Fibroblast of pulmonary artery (primary cell): ENCODE measurements at regions not wholly inside any gene's neighbourhood (a gene's known extent, or its start where the extent isn't known, plus 50 kb on each side); places are given as distances from the start of the nearest gene placed in this dataset.
A peak's percentile ranks its signal among the peaks of the same experiment; 100 is the strongest.
"Not testable (repeated sequence)": the region's sequence is repeated elsewhere in the genome, so short reads cannot be mapped to it uniquely, and the experiment has no call there.

Source experiments
- DNase-seq: peaks from one replicate; pipeline ENCODE4 v3.0.0-alpha.2; 2010; ENCODE audit warnings: low read depth
- H3K4me3 ChIP-seq: replicated peaks from 2 replicates; pipeline ENCODE4 v1.5.1; 2011; ENCODE audit warnings: low read depth, mild to moderate bottlenecking, control low read depth, low read length, moderate library complexity
- TF ChIP-seq, protein P1 (sequence below): IDR thresholded peaks from 2 replicates; pipeline ENCODE4 v1.5.1; 2011; ENCODE audit warnings: mild to moderate bottlenecking, control low read depth, low read length, inconsistent platforms; ENCODE audit errors: missing control alignments

DNA sequence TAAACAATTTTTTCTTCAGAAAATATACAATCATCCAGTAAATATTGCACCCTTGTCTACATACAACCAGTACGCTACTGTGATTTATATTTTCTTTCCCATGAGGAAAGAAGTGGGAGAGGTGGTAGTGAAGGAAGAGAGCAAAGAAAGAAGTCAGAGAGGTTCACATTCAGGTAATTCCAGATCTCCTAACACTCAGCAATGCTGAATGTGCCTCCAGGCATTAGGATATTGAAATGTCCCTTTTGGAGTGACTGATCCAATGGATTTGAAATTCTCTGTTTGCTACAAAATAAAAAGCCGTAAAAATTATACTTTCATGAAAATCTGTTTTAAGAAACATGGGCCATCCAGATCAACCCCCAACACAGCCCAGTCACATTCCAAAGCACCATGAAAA is 211.9 kb upstream of the NR3C2 start:
- no peak for DNase-seq
- H3K4me3 ChIP-seq = no peak overlapping the region
- TF ChIP-seq, protein P1, sequence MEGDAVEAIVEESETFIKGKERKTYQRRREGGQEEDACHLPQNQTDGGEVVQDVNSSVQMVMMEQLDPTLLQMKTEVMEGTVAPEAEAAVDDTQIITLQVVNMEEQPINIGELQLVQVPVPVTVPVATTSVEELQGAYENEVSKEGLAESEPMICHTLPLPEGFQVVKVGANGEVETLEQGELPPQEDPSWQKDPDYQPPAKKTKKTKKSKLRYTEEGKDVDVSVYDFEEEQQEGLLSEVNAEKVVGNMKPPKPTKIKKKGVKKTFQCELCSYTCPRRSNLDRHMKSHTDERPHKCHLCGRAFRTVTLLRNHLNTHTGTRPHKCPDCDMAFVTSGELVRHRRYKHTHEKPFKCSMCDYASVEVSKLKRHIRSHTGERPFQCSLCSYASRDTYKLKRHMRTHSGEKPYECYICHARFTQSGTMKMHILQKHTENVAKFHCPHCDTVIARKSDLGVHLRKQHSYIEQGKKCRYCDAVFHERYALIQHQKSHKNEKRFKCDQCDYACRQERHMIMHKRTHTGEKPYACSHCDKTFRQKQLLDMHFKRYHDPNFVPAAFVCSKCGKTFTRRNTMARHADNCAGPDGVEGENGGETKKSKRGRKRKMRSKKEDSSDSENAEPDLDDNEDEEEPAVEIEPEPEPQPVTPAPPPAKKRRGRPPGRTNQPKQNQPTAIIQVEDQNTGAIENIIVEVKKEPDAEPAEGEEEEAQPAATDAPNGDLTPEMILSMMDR = no peak

- TF ChIP-seq, protein P1 = no peak
- no peak overlapping the region for H3K4me3 ChIP-seq
Measured at GRCh38 chr4:148653681-148654080, 211.5 kb upstream of the NR3C2 start.

GRCh38 chr4:148651991-148652390 is 209.8 kb upstream of the NR3C2 start:
- TF ChIP-seq, protein P1 = no peak
- no peak overlapping the region for H3K4me3 ChIP-seq
- no peak for DNase-seq

More at GRCh38 chr4:148653681-148654080, 211.5 kb upstream of the NR3C2 start:
- DNase-seq = peak; percentile 4

DNA sequence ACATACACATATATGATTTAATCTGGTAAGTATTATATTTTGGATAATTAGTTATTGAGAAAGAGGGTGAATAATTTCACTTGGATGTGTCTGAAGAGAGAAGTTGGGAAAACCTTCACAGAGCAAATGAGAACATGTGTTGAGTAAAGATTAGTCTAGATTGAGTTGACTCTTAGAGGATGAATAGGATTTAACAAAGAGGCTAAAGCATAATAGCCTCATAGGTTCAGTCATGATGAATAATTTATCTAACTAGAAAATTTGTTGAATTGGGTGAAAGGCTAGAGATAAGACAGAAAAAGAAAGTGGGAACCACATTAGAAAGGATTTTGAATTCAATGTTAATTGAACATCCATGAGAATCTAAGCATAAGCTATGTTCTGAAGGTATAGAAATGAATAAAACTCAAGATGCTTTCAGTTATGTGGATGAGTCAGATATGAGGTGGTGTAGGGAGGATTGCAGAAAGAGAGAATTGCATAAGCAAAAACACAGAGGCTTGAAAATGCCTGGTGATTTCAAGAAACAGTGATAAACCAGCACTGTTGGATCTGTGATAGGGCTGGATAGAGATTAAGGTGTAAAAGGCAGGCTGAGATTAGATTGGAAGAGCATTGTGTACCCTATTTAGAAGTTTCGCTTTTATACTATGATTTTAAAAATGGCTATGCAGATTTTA is 207.6 kb upstream of the NR3C2 start:
- TF ChIP-seq, protein P1 = no peak
- DNase-seq = peak; percentile 13
- H3K4me3 ChIP-seq = no peak overlapping the region

- TF ChIP-seq, protein P1 = no peak
- no peak overlapping the region for H3K4me3 ChIP-seq
- DNase-seq = no peak
Measured at GRCh38 chr4:148643851-148644250, 201.6 kb upstream of the NR3C2 start.

GRCh38 chr4:148642907-148643306 is 200.7 kb upstream of the NR3C2 start:
- no peak for DNase-seq
- no peak overlapping the region for H3K4me3 ChIP-seq
- TF ChIP-seq, protein P1 = no peak

DNA sequence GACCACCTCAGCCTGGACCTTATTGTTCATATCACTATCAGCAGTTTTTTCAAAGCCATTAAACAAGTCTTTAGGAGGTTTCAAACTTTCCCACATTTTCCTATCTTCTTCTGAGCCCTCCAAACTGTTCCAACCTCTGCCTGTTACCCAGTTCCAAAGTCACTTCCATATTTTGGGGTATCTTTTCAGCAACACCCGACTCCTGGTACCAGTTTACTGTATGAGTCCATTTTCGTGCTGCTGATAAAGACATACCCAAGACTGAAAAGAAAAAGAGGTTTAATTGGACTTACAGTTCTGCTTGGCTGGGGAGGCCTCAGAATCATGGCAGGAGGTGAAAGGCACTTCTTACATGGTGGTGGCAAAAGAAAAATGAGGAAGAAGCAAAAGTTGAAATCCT is 195.9 kb upstream of the NR3C2 start:
- not testable (repeated sequence) for DNase-seq, H3K4me3 ChIP-seq

DNA sequence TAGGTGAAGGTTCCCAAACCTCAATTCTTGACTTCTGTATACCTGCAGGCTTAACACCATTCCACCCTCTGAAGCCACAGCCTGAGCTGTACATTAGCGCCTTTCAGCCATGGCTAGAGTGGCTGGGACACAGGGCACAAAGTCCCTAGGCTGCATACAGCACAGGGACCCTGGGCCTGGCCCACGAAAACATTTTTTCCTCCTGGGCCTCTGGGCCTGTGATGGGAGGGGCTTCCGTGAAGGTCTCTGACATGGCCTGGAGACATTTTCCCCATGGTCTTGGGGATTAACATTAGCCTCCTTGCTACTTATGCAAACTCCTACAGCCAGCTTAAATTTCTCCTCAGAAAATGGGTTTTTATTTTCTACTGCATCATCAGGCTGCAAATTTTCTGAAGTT is 195.2 kb upstream of the NR3C2 start:
- H3K4me3 ChIP-seq = not testable (repeated sequence)

More for the DNA sequence above, 195.2 kb upstream of the NR3C2 start:
- not testable (repeated sequence) for DNase-seq
